ENCODE measurements at regions not wholly inside any gene's neighbourhood (a gene's known extent, or its start where the extent isn't known, plus 50 kb on each side); places are given as distances from the start of the nearest gene placed in this dataset.

DNA sequence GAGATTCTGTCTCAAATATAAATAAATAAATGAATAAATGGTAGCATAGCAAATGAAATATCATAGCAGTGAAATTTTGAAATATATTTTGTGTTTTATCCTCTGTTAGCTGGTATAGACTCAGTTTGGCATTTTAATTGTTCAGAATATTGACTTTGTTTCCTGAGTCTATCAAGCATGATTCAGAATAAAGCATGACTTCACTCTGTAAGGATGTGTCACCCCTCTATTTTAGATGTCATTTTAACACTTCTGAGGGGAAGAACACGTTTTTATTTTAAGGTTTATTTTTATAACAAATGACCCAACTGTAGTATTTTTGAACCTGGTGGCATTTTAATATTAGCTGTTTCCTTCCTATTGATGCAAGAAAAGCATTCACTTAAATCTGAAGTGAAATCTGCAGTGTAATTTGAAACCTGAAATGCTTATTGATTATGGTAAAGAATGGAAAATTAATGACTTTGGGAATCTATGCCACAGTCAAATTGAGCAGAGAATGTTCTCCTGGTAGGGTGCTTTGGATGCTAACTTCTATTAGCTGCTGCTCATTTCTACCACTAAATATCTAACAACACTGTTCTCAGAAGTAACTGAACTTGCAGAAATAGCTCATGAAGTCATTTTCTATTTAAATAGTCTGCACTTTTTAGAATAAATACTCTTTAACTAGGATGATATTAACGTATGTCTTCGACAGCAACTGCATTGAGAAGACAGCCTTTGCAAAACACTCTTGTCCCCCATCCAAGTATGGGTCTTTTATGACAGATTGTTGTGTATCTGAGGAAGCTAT, 114.2 kb downstream of the SOX4 start:
- TF ChIP-seq, protein P1, sequence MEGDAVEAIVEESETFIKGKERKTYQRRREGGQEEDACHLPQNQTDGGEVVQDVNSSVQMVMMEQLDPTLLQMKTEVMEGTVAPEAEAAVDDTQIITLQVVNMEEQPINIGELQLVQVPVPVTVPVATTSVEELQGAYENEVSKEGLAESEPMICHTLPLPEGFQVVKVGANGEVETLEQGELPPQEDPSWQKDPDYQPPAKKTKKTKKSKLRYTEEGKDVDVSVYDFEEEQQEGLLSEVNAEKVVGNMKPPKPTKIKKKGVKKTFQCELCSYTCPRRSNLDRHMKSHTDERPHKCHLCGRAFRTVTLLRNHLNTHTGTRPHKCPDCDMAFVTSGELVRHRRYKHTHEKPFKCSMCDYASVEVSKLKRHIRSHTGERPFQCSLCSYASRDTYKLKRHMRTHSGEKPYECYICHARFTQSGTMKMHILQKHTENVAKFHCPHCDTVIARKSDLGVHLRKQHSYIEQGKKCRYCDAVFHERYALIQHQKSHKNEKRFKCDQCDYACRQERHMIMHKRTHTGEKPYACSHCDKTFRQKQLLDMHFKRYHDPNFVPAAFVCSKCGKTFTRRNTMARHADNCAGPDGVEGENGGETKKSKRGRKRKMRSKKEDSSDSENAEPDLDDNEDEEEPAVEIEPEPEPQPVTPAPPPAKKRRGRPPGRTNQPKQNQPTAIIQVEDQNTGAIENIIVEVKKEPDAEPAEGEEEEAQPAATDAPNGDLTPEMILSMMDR (conservative IDR thresholded peaks at IDR 0.05; ENCODE audit: low read length) = no peak
- TF ChIP-seq EZH2phosphoT487 (IDR thresholded peaks at IDR 0.05; ENCODE audit: borderline replicate concordance, low read depth, low read length) = no peak
